ENCODE measurements at regions not wholly inside any gene's neighbourhood (a gene's known extent, or its start where the extent isn't known, plus 50 kb on each side); places are given as distances from the start of the nearest gene placed in this dataset.
A peak's percentile ranks its signal among the peaks of the same experiment; 100 is the strongest.

DNA sequence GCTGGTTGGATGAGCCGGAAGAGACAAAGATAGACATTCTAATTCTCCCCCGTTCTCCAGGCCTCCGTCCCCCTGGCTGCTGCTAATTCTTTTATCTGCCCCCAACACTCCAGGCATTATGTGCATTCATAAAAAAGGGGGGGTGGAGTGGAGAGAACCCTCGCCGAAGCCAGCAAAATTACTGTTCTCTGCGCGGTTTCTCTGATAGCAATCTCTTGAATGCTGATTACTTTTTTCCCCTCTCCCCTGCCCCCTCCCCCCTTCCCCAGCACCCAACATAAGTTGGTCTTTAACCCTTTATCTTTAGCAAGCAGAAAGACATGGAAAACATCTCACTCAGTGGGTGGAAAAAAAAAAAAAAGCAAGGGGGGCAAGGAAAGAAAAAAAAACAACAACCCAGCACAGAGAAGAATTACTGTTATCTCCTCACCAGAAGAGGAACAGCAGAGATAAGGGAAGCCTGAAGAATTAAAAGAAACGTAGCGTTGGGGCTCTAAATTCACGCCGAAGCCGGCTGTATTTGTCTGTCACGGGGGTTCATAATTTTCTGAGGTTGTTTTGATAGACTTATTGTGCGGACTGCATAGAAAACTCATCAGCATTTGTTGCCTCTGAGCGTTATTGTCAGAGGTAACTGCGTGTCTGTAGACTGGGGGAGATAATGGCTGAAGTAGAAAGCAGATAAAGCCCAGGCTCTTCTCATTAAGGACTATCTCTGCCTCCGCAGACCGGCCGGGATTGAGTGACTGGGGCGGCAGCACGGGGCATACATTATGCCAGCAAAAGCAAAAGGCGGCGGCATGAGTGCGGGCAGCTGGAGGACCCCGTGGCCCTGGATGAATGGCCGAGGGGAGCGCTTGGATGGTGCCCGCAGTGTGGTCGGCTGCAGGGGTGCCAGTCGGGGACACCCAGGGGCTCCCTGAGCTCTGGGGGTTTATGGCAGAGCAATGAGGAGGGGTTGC, 126.9 kb downstream of the MRM1 start:
- peak; percentile 3 for DNase-seq (ENCODE audit: low spot score)

DNA sequence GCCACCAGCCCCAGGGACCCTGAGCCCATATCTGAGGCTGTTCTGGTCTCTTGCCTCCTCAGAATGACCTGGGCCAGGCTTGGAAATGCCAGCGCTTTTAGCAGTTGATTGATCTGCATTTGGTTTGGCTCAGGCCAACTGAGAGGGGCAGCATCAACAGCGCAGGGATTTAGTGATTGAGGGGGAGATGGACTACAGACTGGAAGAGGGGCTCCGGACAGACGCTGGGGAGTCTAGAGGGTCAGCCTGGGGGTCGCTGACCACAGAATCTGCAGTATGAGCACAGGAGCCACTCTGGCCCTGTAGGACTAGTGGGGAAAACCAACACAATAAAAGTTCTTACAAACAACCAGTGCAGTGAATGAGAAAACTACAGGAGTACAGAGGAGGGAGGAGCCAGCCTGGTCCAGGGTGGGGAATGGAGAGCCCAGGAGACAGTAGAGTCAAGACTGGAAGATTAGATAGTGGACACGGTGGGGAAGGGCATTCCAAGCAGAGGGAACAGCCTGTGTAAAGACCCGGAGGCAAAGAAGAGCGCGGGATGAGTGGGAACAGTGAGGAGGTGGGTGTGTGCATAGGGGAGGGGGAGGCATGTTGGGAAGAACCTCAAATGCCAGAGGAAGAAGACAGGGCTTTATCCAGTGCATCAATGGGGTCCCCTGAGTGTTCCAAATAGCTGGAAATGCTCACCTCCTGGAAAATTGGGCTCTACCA, 128.9 kb downstream of the MRM1 start:
- DNase-seq (ENCODE audit: low spot score), result no peak

DNA sequence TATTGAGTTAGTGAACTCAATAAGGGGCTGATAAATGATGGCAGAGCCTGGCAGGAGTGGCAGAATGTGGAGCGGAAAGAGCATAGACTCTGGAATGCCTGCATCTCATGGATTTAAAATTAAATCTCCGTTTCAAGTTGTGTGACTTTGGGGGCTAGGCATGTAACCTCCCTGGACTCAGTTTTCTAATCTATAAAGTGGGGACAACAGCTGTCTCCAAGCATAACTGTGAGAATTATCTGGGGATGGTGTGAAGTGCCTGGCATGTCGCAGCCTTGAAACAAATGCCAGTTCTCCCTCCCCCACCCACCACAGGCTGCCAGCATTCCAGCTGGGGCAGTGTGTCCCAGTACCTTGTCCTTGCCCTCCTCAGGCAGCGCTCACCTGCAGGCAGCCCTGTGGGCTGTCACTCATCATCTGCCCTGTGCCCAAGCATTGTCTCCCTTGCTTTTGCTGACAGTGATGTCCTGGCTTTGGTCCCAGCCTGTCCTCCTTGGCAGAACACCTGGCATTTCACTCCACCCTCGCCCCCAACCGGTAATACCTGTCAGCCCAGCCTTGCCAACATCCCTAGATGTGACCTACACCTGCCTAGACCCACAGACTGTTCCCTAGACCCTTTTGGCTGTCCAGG, 129.6 kb downstream of the MRM1 start:
- no peak for DNase-seq (ENCODE audit: low spot score)

DNA sequence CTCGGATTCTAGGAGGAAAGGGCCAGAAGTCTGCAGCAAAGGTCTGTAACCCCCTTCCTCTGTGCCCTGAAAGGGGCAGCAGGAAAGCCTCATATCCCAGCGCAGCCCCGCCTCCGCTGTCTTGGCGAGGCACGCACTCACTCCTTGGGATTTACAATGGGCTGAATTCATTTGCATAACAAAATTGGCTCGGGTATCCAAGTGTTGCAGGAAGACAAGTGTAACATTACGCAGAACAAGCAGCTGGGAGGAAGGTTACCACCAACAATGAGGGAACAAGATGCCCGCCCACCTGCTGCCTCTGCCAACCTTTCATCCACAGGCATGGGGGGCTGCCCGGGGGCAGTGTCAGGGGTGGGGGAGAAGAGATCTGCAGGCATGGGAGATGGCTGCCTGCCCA, 130.4 kb downstream of the MRM1 start:
- no peak for DNase-seq (ENCODE audit: low spot score)

DNA sequence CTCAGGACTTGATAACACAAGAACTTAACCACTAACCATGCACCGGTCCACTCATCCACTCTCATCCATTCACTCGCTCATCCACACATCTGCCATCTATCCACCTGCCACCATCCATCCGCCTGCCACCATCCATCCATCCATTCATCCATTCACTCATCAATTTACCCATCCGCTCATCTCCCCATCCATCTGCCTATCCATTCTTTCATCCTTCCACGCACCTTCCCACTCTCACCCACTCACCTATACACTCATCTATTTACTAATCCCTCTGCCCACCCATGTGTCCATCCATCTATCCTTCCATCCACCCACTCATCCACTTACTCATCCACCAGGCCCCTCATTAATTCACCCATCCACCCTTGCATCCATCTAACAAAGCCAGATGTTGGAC, 131.0 kb downstream of the MRM1 start:
- no peak for DNase-seq (ENCODE audit: low spot score)

DNA sequence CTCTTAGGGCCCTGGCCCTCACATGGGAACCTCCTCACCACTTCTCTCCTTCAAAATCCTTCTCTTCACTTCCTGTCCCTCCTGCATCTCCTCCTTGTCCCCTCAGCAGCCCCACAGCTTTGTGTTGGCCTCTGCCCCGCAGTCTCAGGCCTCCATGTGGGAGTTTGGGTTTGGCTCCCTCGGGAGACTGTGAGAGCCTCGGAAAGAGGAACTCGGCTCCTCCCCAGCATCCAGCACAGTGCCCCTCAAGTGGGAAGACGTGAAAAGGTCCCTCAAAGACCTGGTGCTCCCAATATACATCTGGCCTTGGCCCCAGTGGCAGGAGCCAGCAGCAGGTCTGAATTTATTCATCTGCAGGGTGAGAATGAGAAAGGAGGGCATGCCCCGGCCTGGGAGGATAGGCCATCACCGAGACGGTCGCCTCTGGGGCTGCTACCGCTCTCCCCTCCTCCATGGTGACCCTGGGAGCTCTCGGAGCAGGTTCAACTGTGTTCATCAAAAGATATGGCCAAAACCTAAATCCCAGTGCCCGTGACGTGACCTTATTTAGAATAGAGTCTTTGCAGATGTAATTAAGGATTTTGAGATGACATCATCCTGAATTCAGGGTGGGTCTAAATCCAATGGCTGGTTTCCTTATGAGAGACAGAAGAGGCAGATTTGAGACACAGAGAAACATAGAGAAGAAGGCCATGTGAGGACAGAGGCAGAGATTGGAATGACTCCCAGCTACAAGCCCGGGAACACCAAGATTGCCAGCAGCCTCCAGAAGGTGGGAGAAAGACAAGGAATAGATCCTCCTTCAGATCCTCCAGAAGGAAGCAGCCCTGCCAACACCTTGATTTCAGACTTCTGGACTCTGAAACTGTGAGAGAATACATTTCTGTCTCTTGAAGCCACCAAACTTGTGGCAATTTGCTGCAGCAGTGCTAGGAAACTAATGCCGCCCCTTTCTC, 135.1 kb downstream of the MRM1 start:
- no peak for DNase-seq (ENCODE audit: low spot score)

DNA sequence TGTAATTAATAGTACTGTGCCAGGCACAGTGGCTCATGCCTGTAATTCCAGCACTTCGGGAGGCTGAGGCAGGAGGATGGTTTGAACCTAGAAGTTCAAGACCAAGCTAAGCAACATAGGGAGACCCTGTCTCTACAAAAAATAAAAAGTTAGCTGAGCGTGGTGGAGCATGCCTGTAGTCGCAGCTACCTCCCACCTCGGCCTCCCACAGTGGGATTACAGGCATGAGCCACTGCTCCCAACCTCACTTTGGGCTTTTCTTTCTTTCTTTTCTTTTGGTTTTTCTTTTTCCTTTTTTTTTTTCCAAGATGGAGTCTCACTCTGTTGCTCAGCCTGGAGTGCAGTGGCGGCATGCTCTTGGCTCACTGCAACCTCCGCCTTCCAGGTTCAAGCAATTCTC, 137.8 kb downstream of the MRM1 start:
- no peak for DNase-seq (ENCODE audit: low spot score)

DNA sequence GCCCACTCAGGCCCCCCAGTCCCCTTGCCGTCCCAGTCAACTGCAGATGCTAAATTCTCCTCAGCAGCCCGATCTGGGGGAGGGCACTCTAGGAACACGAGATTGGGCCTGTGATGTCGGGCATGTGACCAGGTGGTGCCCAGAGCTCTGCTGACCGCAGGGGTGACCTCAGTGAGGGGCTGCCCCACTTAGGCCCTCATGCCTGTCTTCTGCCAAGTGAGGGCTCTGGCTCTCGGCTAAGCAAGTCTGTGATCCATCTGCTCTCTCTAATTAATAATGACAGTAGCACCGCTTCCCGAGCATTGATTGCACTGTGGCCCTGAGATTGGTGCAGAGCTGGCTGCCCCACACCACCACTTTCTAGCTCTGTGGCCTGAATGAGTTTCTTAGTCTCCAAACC, 138.8 kb downstream of the MRM1 start:
- no peak for DNase-seq (ENCODE audit: low spot score)

DNA sequence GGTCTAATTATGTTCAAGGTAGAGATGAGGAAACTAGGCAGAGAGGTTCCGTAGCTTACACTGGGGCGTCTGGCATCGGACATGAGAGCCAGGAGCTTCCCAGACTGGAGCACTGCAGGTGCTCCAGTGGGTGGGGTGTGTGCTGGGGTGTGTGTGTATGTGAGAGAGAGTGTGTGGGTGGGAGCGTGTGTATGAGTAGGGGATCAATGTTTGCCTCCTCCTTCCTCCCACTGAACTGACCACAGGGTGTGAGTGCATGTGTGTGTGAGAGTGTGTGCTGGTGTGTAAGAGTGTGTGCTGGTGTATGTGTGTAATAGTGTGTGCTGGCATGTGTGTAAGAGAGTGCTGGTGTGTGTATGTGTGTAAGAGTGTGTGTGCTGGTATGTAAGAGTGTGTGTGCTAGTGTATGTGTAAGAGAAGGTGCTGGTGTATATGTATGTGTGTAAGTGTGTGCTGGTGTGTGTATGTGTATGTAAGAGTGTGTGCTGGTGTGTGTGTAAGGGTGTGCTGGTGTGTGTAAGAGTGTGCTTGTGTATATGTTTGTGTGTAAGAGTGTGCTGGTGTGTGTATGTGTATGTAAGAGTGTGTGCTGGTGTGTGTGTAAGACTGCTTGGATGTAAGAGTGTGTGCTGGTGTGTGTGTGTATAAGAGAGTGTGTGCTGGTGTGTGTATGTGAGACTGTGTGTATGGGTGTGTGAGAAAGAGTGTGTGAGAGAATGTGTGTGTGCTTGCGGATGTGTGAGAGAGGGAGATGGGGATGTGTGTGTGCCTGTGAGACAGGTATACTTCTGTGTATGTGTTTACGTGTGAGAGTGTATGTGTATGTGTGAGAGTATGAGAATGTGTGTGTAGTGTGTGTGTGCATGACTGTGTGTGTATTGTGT, 139.9 kb downstream of the MRM1 start:
- DNase-seq (ENCODE audit: low spot score), result no peak

DNA sequence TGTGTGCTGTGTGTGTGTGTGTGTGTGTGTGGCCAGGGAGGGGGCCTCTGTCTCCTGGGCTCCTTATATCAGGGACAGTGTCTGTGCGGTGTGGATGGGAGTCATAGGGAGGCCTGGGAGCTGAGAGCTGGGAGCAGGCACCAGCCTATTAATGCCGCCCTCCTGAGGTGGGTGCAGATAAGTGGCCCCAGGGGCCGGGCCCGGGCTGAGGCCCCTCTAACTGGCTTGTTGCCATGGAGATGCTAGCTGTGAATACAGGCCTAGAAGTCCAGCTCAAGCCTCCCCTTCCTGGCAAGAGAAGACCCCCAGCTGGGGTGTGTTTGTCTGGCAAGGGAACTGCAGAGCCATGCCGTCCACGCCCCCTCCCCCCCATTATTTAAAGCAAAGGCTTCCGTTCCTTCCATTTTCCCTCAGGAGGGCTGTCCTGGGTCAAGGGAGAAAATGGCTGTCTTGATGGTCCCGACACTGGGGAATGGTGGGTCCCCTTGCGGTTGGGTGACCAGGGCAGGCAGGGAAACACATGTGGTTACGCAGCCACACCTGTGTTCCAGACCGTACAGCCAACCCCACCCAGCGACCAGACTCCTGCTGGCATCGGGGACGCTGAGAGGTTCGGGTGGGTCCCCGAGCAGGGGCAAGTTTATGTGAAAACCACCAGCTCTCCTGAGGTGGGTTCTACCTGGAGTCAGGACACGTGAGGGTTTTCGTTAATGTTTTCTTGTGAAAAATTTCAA, 141.1 kb downstream of the MRM1 start:
- DNase-seq (ENCODE audit: low spot score), result no peak

DNA sequence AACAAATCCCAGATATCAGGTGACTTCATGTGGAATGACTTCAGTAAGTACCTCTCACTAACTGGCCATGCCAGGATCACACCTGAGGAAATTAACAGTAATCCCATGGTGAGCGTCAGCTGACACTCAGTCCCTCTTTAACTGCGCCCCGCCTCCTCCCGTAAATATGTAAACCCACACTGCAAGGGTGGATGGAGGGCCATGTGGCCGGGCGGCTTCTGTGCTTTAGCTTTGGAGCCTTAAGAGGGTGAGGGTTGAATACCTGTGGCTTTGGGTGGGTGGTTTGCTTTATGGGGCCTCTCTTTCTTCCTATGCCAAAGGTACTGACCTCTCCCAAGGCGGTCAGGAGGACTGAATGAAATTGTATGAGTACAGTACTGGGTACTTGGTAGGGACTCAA, 141.7 kb downstream of the MRM1 start:
- DNase-seq (ENCODE audit: low spot score), result no peak

DNA sequence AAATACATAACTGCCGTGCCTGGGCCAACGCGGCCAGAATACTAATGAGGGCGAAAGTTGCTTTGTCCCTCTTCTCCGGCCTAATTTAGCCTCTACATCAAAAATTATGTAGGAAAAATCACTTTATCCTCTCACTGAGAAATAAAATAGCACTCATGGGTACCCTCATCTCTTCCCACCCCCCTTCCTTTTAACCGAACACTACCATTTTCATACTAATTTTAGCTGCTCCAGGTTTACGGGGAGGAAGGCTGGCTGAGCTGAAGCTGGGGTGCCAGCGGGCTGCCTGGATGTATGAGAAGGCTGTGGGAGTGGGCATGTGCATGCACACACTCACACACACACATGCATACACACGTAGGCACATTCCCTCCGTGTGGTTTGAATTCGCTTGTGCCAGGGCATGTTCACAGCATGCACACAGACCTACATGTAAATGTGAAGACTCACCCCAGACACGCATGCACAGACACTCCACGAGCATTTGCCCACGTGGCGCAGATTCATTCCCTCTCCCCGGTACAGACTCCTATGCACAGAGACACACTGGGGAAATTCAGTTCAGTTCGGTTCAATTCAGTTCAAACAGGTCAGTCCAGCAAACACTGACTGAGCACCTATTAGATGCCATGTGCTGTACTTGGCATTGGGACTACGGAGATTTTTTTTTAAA, 145.1 kb downstream of the MRM1 start:
- no peak for DNase-seq (ENCODE audit: low spot score)

DNA sequence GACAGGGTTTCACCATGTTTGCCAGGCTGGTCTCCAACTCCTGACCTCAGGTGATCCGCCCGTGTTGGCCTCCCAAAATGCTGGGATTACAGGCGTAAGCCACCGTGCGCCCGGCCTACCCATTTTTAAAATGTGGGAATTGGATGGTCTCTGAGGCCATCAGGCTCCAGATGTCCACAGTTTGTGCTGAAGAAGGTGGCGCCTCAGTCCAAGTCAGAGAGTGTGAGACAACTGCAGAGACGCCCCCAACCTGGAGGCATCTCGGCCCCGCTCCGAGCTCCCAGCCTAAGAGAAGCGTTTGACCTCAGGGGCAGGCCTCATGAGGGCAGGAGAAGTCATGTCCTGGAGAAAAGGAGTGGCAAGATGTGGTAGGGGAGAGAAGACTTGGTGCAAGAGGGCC, 146.5 kb downstream of the MRM1 start:
- DNase-seq (ENCODE audit: low spot score), result no peak

DNA sequence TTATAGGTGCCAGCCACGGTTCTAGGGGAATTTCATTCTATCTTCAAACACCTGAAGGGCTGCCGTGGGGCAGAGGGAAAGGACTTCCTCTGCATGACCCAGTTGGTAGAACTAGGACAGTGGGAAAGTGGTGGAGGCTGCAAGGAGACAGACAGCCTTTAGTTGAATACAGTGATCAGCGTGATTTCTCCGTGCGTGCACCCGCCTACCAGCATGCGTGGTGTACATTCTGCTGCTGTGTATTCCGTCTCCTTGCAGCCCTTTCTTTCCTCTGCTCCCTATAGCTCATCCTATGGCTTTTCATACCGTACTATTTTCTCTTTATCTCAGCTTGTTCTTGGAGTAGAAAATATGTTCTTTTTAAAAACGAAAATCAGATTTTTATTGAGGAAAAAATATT, 146.9 kb downstream of the MRM1 start:
- DNase-seq (ENCODE audit: low spot score), result no peak

DNA sequence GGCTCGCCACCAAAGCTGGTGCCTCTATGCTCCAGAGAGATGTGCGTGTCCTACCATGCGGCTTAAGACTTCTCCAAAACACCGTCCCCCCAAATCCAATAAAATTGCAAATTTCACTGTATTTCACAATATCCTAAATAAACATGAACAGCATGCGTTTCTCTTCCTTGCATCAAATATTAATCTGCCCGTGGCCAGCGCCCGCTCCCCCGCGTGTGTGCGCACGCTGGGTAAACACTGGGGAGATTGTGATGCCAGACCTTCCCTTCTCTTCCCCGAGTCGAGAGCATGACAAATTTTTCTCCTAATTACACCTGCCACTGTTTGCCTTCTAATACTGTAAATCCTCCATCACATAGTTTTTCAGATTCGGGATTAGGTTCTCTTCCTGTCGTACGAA, 148.1 kb downstream of the MRM1 start:
- DNase-seq (ENCODE audit: low spot score), result no peak

DNA sequence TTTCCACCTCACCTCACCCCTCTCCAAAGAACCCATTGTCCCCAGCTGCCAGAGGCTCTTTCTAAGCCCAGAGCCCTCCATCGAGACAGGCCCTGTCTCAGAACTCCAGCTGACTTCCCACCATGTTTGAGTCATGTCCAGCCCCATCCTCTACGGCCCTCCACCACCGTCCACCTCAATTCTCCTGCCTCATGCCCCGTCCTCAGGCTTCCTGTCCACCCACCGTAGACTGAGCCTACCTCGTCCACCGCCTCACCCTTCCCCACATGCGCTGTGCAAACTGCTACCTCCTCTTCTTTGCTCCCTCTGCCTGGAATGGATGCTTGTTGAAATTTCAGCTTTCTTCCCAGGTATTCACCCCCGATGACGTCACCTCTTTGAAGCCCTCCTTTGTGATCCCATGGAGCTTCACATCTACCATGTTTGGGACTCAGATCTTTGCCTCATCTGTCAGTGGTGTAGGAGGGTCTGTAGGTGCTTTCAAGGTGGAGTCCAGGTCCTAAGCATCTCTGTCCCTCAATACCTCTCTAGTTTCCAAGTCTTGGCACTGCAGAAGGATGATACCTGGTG, 149.0 kb downstream of the MRM1 start:
- DNase-seq (ENCODE audit: low spot score), result no peak

DNA sequence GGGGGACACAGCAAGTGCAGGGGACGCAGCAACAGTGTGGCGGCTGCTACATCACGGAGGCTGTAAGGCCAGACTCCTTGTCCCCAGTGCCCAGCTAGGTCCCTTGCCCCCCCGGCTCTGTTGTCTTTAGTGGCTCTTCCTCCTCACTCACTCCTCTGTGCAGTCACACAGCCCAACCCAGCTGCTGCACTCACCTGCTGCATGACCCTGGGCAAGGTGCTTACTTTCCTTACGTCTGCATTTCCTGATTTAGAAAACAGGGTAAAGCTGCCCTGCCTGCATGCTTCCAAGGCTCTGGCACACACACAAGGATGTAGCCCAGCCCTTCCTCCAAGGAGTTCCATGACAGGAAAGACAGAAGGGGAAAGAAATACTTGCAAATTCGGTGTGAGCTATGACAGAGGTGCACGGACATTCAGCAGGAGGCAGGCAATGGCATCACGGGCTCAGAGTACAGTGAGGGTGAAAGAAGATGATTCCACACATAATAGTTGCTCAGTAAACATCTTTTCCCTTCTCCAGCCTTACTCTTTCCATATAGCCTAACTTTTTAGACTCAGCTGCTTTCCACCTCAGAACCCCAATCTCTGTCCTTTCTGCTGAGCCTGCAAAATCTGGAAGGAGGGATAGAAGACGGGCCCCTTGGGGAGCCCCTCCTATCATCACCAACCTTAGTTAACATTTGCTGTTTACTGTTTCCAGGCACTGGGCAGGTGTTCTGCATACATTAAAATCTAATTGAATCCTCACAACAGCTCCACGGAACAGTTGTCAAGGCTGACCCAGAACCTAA, 150.9 kb downstream of the MRM1 start:
- DNase-seq (ENCODE audit: low spot score), result no peak

DNA sequence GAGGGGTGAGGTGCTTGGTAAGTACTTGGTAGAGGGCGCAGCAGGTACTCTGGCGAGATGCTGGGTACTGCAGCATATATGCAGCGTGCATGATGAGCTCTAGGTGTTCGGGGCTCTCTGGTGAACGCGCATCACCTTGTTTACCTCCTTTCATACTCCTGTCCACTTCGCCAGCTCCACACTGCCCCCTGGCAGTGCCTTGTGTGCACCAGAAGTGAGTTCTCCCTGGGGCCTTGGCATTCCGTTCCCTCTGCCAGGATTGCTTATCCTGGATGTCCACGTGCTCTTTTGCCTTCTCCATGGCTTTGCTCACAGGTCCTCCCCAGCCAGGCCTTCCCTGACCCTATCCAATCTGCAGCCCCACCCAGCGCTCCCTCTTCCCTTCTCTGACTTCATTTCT, 154.2 kb downstream of the MRM1 start:
- no peak for DNase-seq (ENCODE audit: low spot score)

All from umbilical cord (tissue), 1 donor.